Kidney (tissue), 13 donors: ENCODE measurements at regions not wholly inside any gene's neighbourhood (a gene's known extent, or its start where the extent isn't known, plus 50 kb on each side); places are given as distances from the start of the nearest gene placed in this dataset.

Source experiments
- DNase-seq, 5 donors: peaks; one replicate each; pipeline ENCODE4 v3.0.0-alpha.2; 2013 to 2020
- FAIRE-seq: peaks from 2 replicates; lab custom pipeline; 2012; peaks lifted over from hg19 to GRCh38; lab: Jason Lieb, UNC
- H3K27ac ChIP-seq, 2 donors: one replicate each; pipeline ENCODE4 v1.7.0; 2013; ENCODE audit warnings: low read depth in 2 of 2, low read length in 2 of 2, inconsistent platforms in 1 of 2
- H3K27me3 ChIP-seq: one replicate; pipeline ENCODE4 v1.7.1; 2013; ENCODE audit warnings: low read length, inconsistent platforms; ENCODE audit not compliant: control insufficient read depth, insufficient read depth
- H3K36me3 ChIP-seq, 3 donors: one replicate each; pipeline versions ENCODE4 v1.7.0 to v1.7.1; 2013; ENCODE audit warnings: low read length in 3 of 3, control low read depth in 1 of 3, inconsistent platforms in 1 of 3; ENCODE audit not compliant: insufficient read depth in 3 of 3, control insufficient read depth in 2 of 3
- H3K4me1 ChIP-seq, 3 donors: one replicate each; pipeline versions ENCODE4 v1.7.0 to v1.7.1; 2013; ENCODE audit warnings: low read length in 3 of 3, inconsistent platforms in 1 of 3, low read depth in 1 of 3; ENCODE audit not compliant: control insufficient read depth in 2 of 3, insufficient read depth in 2 of 3
- H3K4me3 ChIP-seq, 3 donors: one replicate each; pipeline versions ENCODE4 v1.7.0 to v1.8.1; 2013; ENCODE audit warnings: low read length in 3 of 3, control low read depth in 1 of 3, inconsistent platforms in 1 of 3
- H3K9ac ChIP-seq, 3 donors: one replicate each; pipeline versions ENCODE4 v1.7.0 to v1.7.1; 2013; ENCODE audit warnings: low read length in 3 of 3, control low read depth in 1 of 3, inconsistent platforms in 1 of 3
- H3K9me3 ChIP-seq, 3 donors: one replicate each; pipeline versions ENCODE4 v1.7.0 to v1.7.1; 2013; ENCODE audit warnings: low read length in 3 of 3, control low read depth in 1 of 3, inconsistent platforms in 1 of 3; ENCODE audit not compliant: control insufficient read depth in 2 of 3, insufficient read depth in 1 of 3
- intact Hi-C: fragments of 100-400 bp; cut with DNase I; formaldehyde crosslinking; loops from one replicate; pipeline ENCODE4 v1.11.1; 2022
- TF ChIP-seq, protein P1 (sequence below): IDR thresholded peaks from 3 replicates; pipeline ENCODE4 v1.5.1; 2012; ENCODE audit warnings: mild to moderate bottlenecking, moderate library complexity, borderline replicate concordance; ENCODE audit not compliant: insufficient read depth; ENCODE audit errors: extremely low read depth
- donor health status: control.
- donor health status: control.
- donor health status: control.
- donor health status: control.
- donor health status: control.
- donor health status: DM: yes; HTN: yes; CAD: no.
- donor health status: Normal renal cell carcinoma (clear cell type).

DNA sequence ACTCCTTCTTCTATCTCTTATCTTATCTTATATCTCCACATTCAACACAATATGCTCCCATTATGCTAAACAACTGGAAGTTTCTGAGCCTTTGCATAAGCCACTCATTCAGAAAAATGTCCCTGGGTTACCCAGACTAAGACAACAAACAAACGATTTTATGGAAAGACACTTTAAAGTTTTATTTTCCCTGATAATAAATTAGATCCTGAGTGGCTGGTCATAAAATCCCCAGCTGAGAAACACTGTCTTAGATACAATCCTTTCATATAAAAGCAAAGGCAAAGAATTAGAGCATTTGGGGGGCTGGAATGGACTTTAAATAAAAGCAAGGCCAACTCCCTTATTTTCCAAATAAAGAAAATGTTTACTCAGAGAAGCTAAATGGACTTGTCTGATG, 322.3 kb downstream of the GBE1 start:
- Histone ChIP-seq H3K27ac (no peak overlapping the region), H3K9me3 (no peaks in the 10 kb centered on the region), H3K36me3 (no peaks in the 10 kb centered on the region), H3K4me1 (no peaks in the 10 kb centered on the region), H3K27me3 (no peaks in the 10 kb centered on the region), H3K9ac (no peak overlapping the region), H3K4me3 (no peak overlapping the region)
- TF ChIP-seq, protein P1, sequence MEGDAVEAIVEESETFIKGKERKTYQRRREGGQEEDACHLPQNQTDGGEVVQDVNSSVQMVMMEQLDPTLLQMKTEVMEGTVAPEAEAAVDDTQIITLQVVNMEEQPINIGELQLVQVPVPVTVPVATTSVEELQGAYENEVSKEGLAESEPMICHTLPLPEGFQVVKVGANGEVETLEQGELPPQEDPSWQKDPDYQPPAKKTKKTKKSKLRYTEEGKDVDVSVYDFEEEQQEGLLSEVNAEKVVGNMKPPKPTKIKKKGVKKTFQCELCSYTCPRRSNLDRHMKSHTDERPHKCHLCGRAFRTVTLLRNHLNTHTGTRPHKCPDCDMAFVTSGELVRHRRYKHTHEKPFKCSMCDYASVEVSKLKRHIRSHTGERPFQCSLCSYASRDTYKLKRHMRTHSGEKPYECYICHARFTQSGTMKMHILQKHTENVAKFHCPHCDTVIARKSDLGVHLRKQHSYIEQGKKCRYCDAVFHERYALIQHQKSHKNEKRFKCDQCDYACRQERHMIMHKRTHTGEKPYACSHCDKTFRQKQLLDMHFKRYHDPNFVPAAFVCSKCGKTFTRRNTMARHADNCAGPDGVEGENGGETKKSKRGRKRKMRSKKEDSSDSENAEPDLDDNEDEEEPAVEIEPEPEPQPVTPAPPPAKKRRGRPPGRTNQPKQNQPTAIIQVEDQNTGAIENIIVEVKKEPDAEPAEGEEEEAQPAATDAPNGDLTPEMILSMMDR: no peak
- FAIRE-seq (no peak), DNase-seq (peak in 2 of 5 donors; percentile 60 to 72)
- intact Hi-C loops: no loop called here

DNA sequence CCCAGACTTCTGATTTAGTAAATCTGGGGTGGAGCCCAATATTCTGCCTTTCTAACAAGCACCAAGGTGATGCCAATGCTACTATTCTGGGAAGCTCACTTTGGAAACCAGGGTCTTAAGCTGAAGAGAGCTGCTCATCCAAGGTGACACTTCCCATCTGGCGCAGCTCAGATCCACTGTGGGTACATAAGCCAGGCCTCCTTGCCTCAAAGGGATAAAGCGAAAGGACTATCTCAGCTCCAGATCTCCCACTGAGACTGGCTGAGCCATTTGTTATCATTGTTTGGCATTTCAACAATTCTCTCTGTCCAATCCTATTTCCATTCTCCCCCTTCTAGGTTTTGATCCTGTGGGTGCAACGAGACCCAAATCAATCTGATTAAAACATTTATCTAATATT, 323.8 kb downstream of the GBE1 start:
- no peaks in the 10 kb centered on the region for H3K4me1 ChIP-seq
- H3K27me3 ChIP-seq: no peaks in the 10 kb centered on the region
- H3K9me3 ChIP-seq: no peaks in the 10 kb centered on the region
- DNase-seq: no peak
- intact Hi-C loops: no loop called here
- no peak overlapping the region for H3K4me3 ChIP-seq
- TF ChIP-seq, protein P1: no peak
- no peak overlapping the region for H3K27ac ChIP-seq
- H3K36me3 ChIP-seq: no peaks in the 10 kb centered on the region
- no peak for FAIRE-seq
- H3K9ac ChIP-seq: no peak overlapping the region

DNA sequence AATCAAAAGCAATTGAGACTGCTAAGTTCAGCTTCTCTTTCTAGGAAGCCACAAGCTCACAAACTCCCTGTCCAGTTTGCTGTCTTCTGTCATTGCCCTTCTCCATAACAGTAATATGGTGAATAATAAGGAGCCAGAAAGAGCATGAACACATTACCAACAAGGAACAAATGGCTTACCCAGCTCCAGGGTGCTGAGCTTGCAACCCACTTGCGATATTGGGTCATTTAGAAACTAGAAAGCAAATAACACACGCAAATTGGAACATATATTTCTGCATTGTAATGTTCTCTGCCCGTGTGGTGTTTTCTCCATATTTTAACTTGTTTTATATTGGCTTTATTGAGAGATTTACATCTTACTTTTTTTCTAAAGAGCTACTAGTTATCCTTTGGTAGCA, 325.3 kb downstream of the GBE1 start:
- Histone ChIP-seq H3K9ac (no peak overlapping the region), H3K36me3 (no peaks in the 10 kb centered on the region), H3K27me3 (no peaks in the 10 kb centered on the region), H3K4me3 (no peak overlapping the region), H3K9me3 (no peaks in the 10 kb centered on the region), H3K4me1 (no peaks in the 10 kb centered on the region), H3K27ac (no peak overlapping the region)
- intact Hi-C loops: no loop called here
- DNase-seq (no peak), FAIRE-seq (no peak)
- TF ChIP-seq, protein P1: no peak

DNA sequence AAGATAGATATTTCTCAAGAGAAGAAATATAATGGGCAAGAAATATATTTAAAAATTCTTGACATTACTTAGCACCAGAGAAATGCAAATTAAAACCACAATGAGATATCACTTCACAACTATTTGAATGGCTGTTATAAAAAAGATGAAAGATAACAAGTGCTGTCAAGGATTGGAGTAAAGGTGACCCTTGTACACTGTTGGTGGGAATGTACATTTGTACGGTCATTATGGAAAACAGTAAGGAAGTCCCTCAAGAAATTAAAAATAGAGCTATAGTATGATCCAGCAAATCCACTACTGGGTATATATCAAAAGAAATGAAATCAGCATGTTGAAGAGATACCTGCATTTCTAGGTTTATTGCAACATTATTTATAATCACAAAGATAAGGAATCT, 326.4 kb downstream of the GBE1 start:
- Histone ChIP-seq H3K27ac (no peak overlapping the region), H3K9ac (no peak overlapping the region), H3K9me3 (no peaks in the 10 kb centered on the region), H3K27me3 (no peaks in the 10 kb centered on the region), H3K4me1 (no peaks in the 10 kb centered on the region), H3K4me3 (no peak overlapping the region), H3K36me3 (no peaks in the 10 kb centered on the region)
- TF ChIP-seq, protein P1: no peak
- DNase-seq (no peak), FAIRE-seq (no peak)
- intact Hi-C loops: no loop called here
